GM12874 (cell line): ENCODE measurements at regions not wholly inside any gene's neighbourhood (a gene's known extent, or its start where the extent isn't known, plus 50 kb on each side); places are given as distances from the start of the nearest gene placed in this dataset.

ENCODE experiments used
- CTCF ChIP-seq: IDR thresholded peaks from 2 replicates; pipeline ENCODE4 v1.5.1; 2011; ENCODE audit warnings: low read depth, mild to moderate bottlenecking, control low read depth, low read length, moderate library complexity; ENCODE audit not compliant: insufficient read depth

GRCh38 chr20:52899041-52899608 lies 73.0 kb upstream of the TSHZ2 start:
- TF ChIP-seq CTCF: no peak

GRCh38 chr20:52896348-52896747 lies 75.8 kb upstream of the TSHZ2 start:
- TF ChIP-seq CTCF: no peak

- no peak for TF ChIP-seq CTCF
Observed at GRCh38 chr20:52895701-52896100, 76.5 kb upstream of the TSHZ2 start.

GRCh38 chr20:52895235-52895634 lies 76.9 kb upstream of the TSHZ2 start:
- no peak for TF ChIP-seq CTCF

- no peak for TF ChIP-seq CTCF
Observed at GRCh38 chr20:52893498-52893897, 78.7 kb upstream of the TSHZ2 start.

GRCh38 chr20:52892023-52892422 lies 80.1 kb upstream of the TSHZ2 start:
- no peak for TF ChIP-seq CTCF

GRCh38 chr20:52890130-52890529 lies 82.0 kb upstream of the TSHZ2 start:
- no peak for TF ChIP-seq CTCF
